ENCODE measurements at regions not wholly inside any gene's neighbourhood (a gene's known extent, or its start where the extent isn't known, plus 50 kb on each side); places are given as distances from the start of the nearest gene placed in this dataset.

DNA sequence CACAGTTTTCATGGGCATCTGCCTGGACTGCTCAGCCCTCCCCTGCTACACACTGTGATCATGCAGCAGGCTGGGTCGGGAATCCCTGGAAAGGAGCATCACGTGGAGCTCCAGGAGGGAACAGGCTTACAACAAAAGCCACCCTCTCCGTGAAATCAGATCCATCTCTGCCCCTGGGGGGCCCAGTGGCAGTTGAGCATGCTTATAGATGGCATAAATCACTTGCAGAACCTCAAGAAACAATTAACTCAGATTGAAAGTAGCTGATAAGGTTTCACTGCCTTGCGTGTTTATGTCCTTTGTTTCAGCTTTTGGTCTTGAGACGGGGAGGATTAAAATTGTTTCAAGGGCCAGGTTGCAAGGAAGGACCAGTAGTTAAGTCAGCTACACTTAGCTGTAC lies 354.8 kb upstream of the MEIS1 start (continued):
- TF ChIP-seq, protein P1, sequence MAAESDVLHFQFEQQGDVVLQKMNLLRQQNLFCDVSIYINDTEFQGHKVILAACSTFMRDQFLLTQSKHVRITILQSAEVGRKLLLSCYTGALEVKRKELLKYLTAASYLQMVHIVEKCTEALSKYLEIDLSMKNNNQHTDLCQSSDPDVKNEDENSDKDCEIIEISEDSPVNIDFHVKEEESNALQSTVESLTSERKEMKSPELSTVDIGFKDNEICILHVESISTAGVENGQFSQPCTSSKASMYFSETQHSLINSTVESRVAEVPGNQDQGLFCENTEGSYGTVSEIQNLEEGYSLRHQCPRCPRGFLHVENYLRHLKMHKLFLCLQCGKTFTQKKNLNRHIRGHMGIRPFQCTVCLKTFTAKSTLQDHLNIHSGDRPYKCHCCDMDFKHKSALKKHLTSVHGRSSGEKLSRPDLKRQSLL (tag by site-specific recombination; IDR thresholded peaks at IDR 0.05) = no peak
- TF ChIP-seq GLI4 (tag by site-specific recombination; IDR thresholded peaks at IDR 0.05) (no peak), FEZF1 (tag by site-specific recombination; IDR thresholded peaks at IDR 0.05) (peak; percentile 99), ZNF133 (tag by site-specific recombination; IDR thresholded peaks at IDR 0.05) (no peak), GFI1B (tag by site-specific recombination; IDR thresholded peaks at IDR 0.05) (peak; percentile 93), YY2 (tag by site-specific recombination; IDR thresholded peaks at IDR 0.05) (no peak), ZNF2 (tag by site-specific recombination; IDR thresholded peaks at IDR 0.05) (0 out of 2 replicates have a peak, but pooled peaks have one; percentile 38), SETDB1 (IDR thresholded peaks at IDR 0.05; ENCODE audit: insufficient read length, low read length) (no peak), ZNF311 (tag by site-specific recombination; IDR thresholded peaks at IDR 0.05; ENCODE audit: borderline replicate concordance) (no peak), ZNF777 (tag by site-specific recombination; IDR thresholded peaks at IDR 0.05; ENCODE audit: borderline replicate concordance) (no peak), GLIS1 (tag by site-specific recombination; IDR thresholded peaks at IDR 0.05) (peak; percentile 99), WT1 (tag by site-specific recombination; IDR thresholded peaks at IDR 0.05) (peak; percentile 93), ZNF146 (tag by site-specific recombination; IDR thresholded peaks at IDR 0.05) (no peak), SCRT2 (tag by site-specific recombination; IDR thresholded peaks at IDR 0.05) (no peak; the same call in 1 of the 2 replicates), KLF10 (tag by site-specific recombination; IDR thresholded peaks at IDR 0.05) (no peak), ZNF585B (tag by site-specific recombination; IDR thresholded peaks at IDR 0.05) (no peak), ZNF558 (tag by site-specific recombination; IDR thresholded peaks at IDR 0.05) (peak; percentile 47; the same call in 1 of the 2 replicates), ZNF677 (tag by site-specific recombination; IDR thresholded peaks at IDR 0.05) (no peak), ZBTB20 (tag by site-specific recombination; IDR thresholded peaks at IDR 0.05) (no peak; the same call in 1 of the 2 replicates), GLI2 (tag by site-specific recombination; IDR thresholded peaks at IDR 0.05; ENCODE audit: borderline replicate concordance, low read depth) (peak; percentile 57; the same call in 1 of the 2 replicates), ZNF768 (tag by site-specific recombination; IDR thresholded peaks at IDR 0.05) (no peak), ZFHX2 (tag by site-specific recombination; conservative IDR thresholded peaks at IDR 0.05) (no peak), ZNF394 (tag by site-specific recombination; IDR thresholded peaks at IDR 0.05; ENCODE audit: borderline replicate concordance) (peak; percentile 79), GLIS2 (tag by site-specific recombination; IDR thresholded peaks at IDR 0.05) (no peak), ZSCAN30 (tag by site-specific recombination; IDR thresholded peaks at IDR 0.05) (peak; percentile 73; the same call in 1 of the 2 replicates), ZNF843 (tag by site-specific recombination; IDR thresholded peaks at IDR 0.05) (peak; percentile 96), ZNF529 (tag by site-specific recombination; IDR thresholded peaks at IDR 0.05; ENCODE audit: insufficient replicate concordance) (no peak), ZNF830 (tag by site-specific recombination; IDR thresholded peaks at IDR 0.05; ENCODE audit: low read depth) (no peak)
- TF ChIP-seq, protein P2, sequence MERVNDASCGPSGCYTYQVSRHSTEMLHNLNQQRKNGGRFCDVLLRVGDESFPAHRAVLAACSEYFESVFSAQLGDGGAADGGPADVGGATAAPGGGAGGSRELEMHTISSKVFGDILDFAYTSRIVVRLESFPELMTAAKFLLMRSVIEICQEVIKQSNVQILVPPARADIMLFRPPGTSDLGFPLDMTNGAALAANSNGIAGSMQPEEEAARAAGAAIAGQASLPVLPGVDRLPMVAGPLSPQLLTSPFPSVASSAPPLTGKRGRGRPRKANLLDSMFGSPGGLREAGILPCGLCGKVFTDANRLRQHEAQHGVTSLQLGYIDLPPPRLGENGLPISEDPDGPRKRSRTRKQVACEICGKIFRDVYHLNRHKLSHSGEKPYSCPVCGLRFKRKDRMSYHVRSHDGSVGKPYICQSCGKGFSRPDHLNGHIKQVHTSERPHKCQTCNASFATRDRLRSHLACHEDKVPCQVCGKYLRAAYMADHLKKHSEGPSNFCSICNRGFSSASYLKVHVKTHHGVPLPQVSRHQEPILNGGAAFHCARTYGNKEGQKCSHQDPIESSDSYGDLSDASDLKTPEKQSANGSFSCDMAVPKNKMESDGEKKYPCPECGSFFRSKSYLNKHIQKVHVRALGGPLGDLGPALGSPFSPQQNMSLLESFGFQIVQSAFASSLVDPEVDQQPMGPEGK (tag by site-specific recombination; IDR thresholded peaks at IDR 0.05) = peak; percentile 79
- TF ChIP-seq, protein P3, sequence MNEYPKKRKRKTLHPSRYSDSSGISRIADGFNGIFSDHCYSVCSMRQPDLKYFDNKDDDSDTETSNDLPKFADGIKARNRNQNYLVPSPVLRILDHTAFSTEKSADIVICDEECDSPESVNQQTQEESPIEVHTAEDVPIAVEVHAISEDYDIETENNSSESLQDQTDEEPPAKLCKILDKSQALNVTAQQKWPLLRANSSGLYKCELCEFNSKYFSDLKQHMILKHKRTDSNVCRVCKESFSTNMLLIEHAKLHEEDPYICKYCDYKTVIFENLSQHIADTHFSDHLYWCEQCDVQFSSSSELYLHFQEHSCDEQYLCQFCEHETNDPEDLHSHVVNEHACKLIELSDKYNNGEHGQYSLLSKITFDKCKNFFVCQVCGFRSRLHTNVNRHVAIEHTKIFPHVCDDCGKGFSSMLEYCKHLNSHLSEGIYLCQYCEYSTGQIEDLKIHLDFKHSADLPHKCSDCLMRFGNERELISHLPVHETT (tag by site-specific recombination; IDR thresholded peaks at IDR 0.05) = 0 out of 2 replicates have a peak, but pooled peaks have one; percentile 62
- TF ChIP-seq, protein P4, sequence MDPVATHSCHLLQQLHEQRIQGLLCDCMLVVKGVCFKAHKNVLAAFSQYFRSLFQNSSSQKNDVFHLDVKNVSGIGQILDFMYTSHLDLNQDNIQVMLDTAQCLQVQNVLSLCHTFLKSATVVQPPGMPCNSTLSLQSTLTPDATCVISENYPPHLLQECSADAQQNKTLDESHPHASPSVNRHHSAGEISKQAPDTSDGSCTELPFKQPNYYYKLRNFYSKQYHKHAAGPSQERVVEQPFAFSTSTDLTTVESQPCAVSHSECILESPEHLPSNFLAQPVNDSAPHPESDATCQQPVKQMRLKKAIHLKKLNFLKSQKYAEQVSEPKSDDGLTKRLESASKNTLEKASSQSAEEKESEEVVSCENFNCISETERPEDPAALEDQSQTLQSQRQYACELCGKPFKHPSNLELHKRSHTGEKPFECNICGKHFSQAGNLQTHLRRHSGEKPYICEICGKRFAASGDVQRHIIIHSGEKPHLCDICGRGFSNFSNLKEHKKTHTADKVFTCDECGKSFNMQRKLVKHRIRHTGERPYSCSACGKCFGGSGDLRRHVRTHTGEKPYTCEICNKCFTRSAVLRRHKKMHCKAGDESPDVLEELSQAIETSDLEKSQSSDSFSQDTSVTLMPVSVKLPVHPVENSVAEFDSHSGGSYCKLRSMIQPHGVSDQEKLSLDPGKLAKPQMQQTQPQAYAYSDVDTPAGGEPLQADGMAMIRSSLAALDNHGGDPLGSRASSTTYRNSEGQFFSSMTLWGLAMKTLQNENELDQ (tag by site-specific recombination; IDR thresholded peaks at IDR 0.05; ENCODE audit: low read depth) = no peak
- TF ChIP-seq, protein P5, sequence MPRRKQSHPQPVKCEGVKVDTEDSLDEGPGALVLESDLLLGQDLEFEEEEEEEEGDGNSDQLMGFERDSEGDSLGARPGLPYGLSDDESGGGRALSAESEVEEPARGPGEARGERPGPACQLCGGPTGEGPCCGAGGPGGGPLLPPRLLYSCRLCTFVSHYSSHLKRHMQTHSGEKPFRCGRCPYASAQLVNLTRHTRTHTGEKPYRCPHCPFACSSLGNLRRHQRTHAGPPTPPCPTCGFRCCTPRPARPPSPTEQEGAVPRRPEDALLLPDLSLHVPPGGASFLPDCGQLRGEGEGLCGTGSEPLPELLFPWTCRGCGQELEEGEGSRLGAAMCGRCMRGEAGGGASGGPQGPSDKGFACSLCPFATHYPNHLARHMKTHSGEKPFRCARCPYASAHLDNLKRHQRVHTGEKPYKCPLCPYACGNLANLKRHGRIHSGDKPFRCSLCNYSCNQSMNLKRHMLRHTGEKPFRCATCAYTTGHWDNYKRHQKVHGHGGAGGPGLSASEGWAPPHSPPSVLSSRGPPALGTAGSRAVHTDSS (tag by site-specific recombination; IDR thresholded peaks at IDR 0.05) = no peak
- TF ChIP-seq, protein P6, sequence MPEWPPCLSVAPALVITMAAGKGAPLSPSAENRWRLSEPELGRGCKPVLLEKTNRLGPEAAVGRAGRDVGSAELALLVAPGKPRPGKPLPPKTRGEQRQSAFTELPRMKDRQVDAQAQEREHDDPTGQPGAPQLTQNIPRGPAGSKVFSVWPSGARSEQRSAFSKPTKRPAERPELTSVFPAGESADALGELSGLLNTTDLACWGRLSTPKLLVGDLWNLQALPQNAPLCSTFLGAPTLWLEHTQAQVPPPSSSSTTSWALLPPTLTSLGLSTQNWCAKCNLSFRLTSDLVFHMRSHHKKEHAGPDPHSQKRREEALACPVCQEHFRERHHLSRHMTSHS (tag by site-specific recombination; IDR thresholded peaks at IDR 0.05) = peak; percentile 30; the same call in 1 of the 2 replicates
